Caco-2 (cell line): ENCODE measurements at regions not wholly inside any gene's neighbourhood (a gene's known extent, or its start where the extent isn't known, plus 50 kb on each side); places are given as distances from the start of the nearest gene placed in this dataset.

Experiments used
- BruUV-seq: library from RNA; stranded (reverse); fragments of 400-500 nt; replicated peaks from 2 replicates; lab custom pipeline; 2021; lab: Mats Ljungman, UMichigan
- CTCF ChIA-PET: fragments of 300-600 bp; sonication (Branson Sonifier 250); formaldehyde crosslinking; loops from one replicate; lab custom pipeline; 2022; ENCODE audit warnings: antibody characterized with exemption; lab: Charles Lee
- POLR2A ChIA-PET: fragments of 300-600 bp; sonication (Branson Sonifier 250); formaldehyde crosslinking; loops from one replicate; lab custom pipeline; 2022; ENCODE audit warnings: antibody characterized with exemption; lab: Charles Lee
- DNase-seq, 2 experiments: peaks; one replicate each; pipeline versions ENCODE4 v3.0.0 to v3.0.0-alpha.2; 2020 to 2022
- H3K27me3 ChIP-seq: replicated peaks from 2 replicates; pipeline ENCODE4 v1.6.0; 2011; ENCODE audit warnings: low read length; ENCODE audit not compliant: control insufficient read depth, insufficient read depth
- H3K36me3 ChIP-seq: 2 replicates; pipeline ENCODE4 v1.5.1; 2011; ENCODE audit warnings: low read length; ENCODE audit not compliant: control insufficient read depth, insufficient read depth
- H3K4me1 ChIP-seq: fragments of 250-450 bp; sonication (Bioruptor Pico); 2 replicates; pipeline ENCODE4 v1.5.1; 2020; ENCODE audit warnings: mild to moderate bottlenecking
- H3K4me3 ChIP-seq: 2 replicates; pipeline ENCODE4 v1.5.1; 2011; ENCODE audit warnings: low read depth, mild to moderate bottlenecking, control low read depth, low read length
- H3K9me3 ChIP-seq: fragments of 250-450 bp; sonication (Bioruptor Pico); 2 replicates; pipeline ENCODE4 v1.5.1; 2020; ENCODE audit warnings: mild to moderate bottlenecking, moderate library complexity
- H3K27ac Mint-ChIP-seq: one replicate; pipeline ENCODE4 v1.8.0; 2022; ENCODE audit warnings: mixed read lengths; ENCODE audit not compliant: unreplicated experiment
- H3K27me3 Mint-ChIP-seq: one replicate; pipeline ENCODE4 v1.8.0; 2022; ENCODE audit warnings: mixed read lengths; ENCODE audit not compliant: insufficient read depth, unreplicated experiment
- H3K36me3 Mint-ChIP-seq: one replicate; pipeline ENCODE4 v1.8.0; 2022; ENCODE audit warnings: mild to moderate bottlenecking, mixed read lengths; ENCODE audit not compliant: insufficient read depth, unreplicated experiment
- H3K4me1 Mint-ChIP-seq: one replicate; pipeline ENCODE4 v1.8.0; 2022; ENCODE audit warnings: low read depth, mixed read lengths; ENCODE audit not compliant: unreplicated experiment
- H3K4me3 Mint-ChIP-seq: one replicate; pipeline ENCODE4 v1.8.0; 2022; ENCODE audit warnings: mild to moderate bottlenecking, moderate library complexity, mixed read lengths; ENCODE audit not compliant: unreplicated experiment
- H3K9me3 Mint-ChIP-seq: one replicate; pipeline ENCODE4 v1.8.0; 2022; ENCODE audit warnings: mixed read lengths; ENCODE audit not compliant: unreplicated experiment
- intact Hi-C: fragments of 100-400 bp; cut with micrococcal nuclease; formaldehyde crosslinking; loops from one replicate; pipeline ENCODE4 v1.10.0; 2022; ENCODE audit not compliant: unreplicated experiment
- TF ChIP-seq, protein P1 (sequence below), 2 experiments: fragments of 200-600 bp in 1 of 2; IDR thresholded peaks; 1 replicate in 1 of 2; 2 replicates in 1 of 2; pipeline versions ENCODE4 v1.5.1 to v1.8.0; 2011 to 2022; ENCODE audit warnings: antibody characterized with exemption in 1 of 2, control low read depth in 1 of 2, inconsistent platforms in 1 of 2, low read depth in 1 of 2, low read length in 1 of 2, mild to moderate bottlenecking in 1 of 2, moderate library complexity in 1 of 2; ENCODE audit not compliant: insufficient read depth in 1 of 2, severe bottlenecking in 1 of 2, unreplicated experiment in 1 of 2

DNA sequence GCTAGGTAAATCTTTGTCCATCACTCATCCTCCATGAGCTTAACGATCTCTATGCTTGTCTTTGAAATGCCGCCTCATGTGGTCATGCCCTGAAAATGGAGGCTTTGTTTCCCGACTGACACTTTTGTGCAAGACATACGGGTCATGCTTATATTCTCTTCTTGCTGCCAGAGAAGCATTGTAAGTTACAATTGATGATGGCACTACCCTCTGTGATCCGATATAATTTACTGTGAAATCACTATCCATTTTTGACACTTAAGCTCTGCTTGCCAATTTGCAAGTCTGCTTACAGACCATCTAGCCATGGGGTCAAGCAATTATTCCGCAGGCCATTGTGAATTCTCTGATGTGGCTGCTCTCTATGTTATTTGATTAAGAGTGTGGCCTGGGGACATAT is 650.0 kb downstream of the FLRT2 start:
- Histone ChIP-seq H3K4me1 (no peaks in the 10 kb centered on the region), H3K27me3 (no peaks in the 10 kb centered on the region), H3K36me3 (no peaks in the 10 kb centered on the region), H3K4me3 (no peak overlapping the region), H3K9me3 (no peaks in the 10 kb centered on the region)
- Mint-ChIP-seq H3K9me3 (peaks cover under 1% of the 10 kb centered on the region), H3K36me3 (no peaks in the 10 kb centered on the region), H3K27me3 (peaks cover 7% of the 10 kb centered on the region), H3K4me3 (no peak overlapping the region), H3K4me1 (no peaks in the 10 kb centered on the region), H3K27ac (no peak overlapping the region)
- TF ChIP-seq, protein P1, sequence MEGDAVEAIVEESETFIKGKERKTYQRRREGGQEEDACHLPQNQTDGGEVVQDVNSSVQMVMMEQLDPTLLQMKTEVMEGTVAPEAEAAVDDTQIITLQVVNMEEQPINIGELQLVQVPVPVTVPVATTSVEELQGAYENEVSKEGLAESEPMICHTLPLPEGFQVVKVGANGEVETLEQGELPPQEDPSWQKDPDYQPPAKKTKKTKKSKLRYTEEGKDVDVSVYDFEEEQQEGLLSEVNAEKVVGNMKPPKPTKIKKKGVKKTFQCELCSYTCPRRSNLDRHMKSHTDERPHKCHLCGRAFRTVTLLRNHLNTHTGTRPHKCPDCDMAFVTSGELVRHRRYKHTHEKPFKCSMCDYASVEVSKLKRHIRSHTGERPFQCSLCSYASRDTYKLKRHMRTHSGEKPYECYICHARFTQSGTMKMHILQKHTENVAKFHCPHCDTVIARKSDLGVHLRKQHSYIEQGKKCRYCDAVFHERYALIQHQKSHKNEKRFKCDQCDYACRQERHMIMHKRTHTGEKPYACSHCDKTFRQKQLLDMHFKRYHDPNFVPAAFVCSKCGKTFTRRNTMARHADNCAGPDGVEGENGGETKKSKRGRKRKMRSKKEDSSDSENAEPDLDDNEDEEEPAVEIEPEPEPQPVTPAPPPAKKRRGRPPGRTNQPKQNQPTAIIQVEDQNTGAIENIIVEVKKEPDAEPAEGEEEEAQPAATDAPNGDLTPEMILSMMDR (IDR thresholded peaks at IDR 0.05; ENCODE audit: insufficient read depth in 1 of 2, low read depth in 1 of 2, low read length in 1 of 2, severe bottlenecking in 1 of 2, unreplicated experiment in 1 of 2) = no peak
- ChIA-PET POLR2A (no interaction called here), CTCF (no interaction called here)
- no TSS peak for BruUV-seq
- intact Hi-C loops = no loop called here
- DNase-seq = no peak

DNA sequence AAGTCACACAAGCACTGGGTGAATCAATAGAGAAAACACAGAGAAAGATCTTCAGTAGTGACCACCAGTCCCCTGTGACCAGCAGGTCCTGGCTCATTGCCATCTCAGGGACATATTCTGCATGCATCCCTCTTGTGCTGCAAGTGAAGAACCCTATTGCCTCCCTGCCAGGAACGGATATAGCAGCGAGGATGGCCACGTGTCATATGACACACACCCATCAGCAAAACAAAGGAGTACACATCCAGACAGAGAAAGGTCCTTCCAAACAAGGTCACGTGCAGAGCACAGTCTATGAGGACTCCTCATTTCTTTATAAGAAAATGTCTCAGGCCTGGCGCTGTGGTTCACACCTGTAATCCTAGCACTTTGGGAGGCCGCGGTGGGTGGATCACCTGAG is 638.4 kb downstream of the FLRT2 start:
- Mint-ChIP-seq H3K27me3 (peaks cover 3% of the 10 kb centered on the region), H3K36me3 (no peaks in the 10 kb centered on the region), H3K9me3 (no peaks in the 10 kb centered on the region), H3K4me3 (no peak overlapping the region), H3K27ac (no peak overlapping the region), H3K4me1 (no peaks in the 10 kb centered on the region)
- TF ChIP-seq, protein P1 (IDR thresholded peaks at IDR 0.05; ENCODE audit: insufficient read depth in 1 of 2, low read depth in 1 of 2, low read length in 1 of 2, severe bottlenecking in 1 of 2, unreplicated experiment in 1 of 2) = no peak
- no peaks in the 10 kb centered on the region for H3K4me1 ChIP-seq
- intact Hi-C loops = no loop called here
- no TSS peak for BruUV-seq
- H3K27me3 ChIP-seq = no peaks in the 10 kb centered on the region
- no peak for DNase-seq
- no peaks in the 10 kb centered on the region for H3K9me3 ChIP-seq
- ChIA-PET POLR2A (no interaction called here), CTCF (no interaction called here)
- no peaks in the 10 kb centered on the region for H3K36me3 ChIP-seq
- H3K4me3 ChIP-seq = no peak overlapping the region

DNA sequence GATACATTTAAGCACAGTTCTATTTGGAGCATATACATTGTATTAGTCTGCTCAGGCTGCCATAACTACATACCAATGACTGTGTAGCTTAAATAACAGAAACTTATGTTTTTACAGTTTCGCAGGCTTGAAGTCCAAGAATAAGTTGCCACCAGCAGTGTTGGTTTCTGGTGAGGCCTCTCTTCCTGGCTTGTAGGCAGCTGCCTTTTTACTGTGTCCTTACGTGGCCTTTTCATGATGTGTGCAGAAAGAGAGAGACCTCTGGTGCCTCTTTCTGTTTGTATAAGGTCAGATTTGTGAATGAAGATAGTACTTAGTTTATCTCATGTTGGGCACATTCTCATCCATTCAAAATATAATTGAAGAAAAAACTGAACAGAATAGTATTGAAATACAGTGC is 636.6 kb downstream of the FLRT2 start:
- no peak overlapping the region for H3K4me3 Mint-ChIP-seq
- no peaks in the 10 kb centered on the region for H3K9me3 Mint-ChIP-seq
- H3K4me1 ChIP-seq = no peaks in the 10 kb centered on the region
- no peaks in the 10 kb centered on the region for H3K36me3 Mint-ChIP-seq
- TF ChIP-seq, protein P1 (IDR thresholded peaks at IDR 0.05; ENCODE audit: insufficient read depth in 1 of 2, low read depth in 1 of 2, low read length in 1 of 2, severe bottlenecking in 1 of 2, unreplicated experiment in 1 of 2) = no peak
- DNase-seq = no peak
- no peaks in the 10 kb centered on the region for H3K4me1 Mint-ChIP-seq
- H3K27me3 Mint-ChIP-seq = peaks cover 3% of the 10 kb centered on the region
- no peaks in the 10 kb centered on the region for H3K9me3 ChIP-seq
- ChIA-PET CTCF (no interaction called here), POLR2A (no interaction called here)
- no peaks in the 10 kb centered on the region for H3K27me3 ChIP-seq
- H3K27ac Mint-ChIP-seq = no peak overlapping the region
- no peaks in the 10 kb centered on the region for H3K36me3 ChIP-seq
- no TSS peak for BruUV-seq
- intact Hi-C loops = no loop called here
- no peak overlapping the region for H3K4me3 ChIP-seq
